ENCODE measurements at regions not wholly inside any gene's neighbourhood (a gene's known extent, or its start where the extent isn't known, plus 50 kb on each side); places are given as distances from the start of the nearest gene placed in this dataset.

- Histone ChIP-seq H3F3A (ENCODE audit: insufficient read depth, low read length, poor library complexity, severe bottlenecking) (no peaks in the 10 kb centered on the region), H3K36me3 (ENCODE audit: insufficient read depth, low read length) (no peaks in the 10 kb centered on the region), H4K20me1 (ENCODE audit: insufficient read depth) (no peaks in the 10 kb centered on the region), H2AFZ (ENCODE audit: low read depth, low read length) (no peak overlapping the region), H3K9ac (ENCODE audit: low read length) (no peak overlapping the region), H3K9me3 (ENCODE audit: low read length) (no peaks in the 10 kb centered on the region), H3K79me2 (replicated peaks; ENCODE audit: insufficient read depth, low read length) (no peaks in the 10 kb centered on the region), H3K9me2 (ENCODE audit: insufficient read depth, low read length) (no peaks in the 10 kb centered on the region), H3K27me3 (ENCODE audit: insufficient read depth, low read depth, low read length) (no peaks in the 10 kb centered on the region), H3K4me2 (ENCODE audit: low read length) (no peak overlapping the region), H3K4me3 (ENCODE audit: low read length) (no peak overlapping the region), H3K27ac (ENCODE audit: low read length) (no peak overlapping the region)
- TF ChIP-seq MXI1 (conservative IDR thresholded peaks at IDR 0.05; ENCODE audit: poor library complexity, severe bottlenecking): no peak
- TF ChIP-seq EZH2 (IDR thresholded peaks at IDR 0.05; ENCODE audit: borderline replicate concordance, insufficient read depth, low read length, poor library complexity, severe bottlenecking): no peak
- TF ChIP-seq CTCF (IDR thresholded peaks at IDR 0.05; ENCODE audit: poor library complexity, severe bottlenecking): no peak
- TF ChIP-seq TAF1 (IDR thresholded peaks at IDR 0.05; ENCODE audit: low read depth): no peak
- no peak for TF ChIP-seq REST (IDR thresholded peaks at IDR 0.05; ENCODE audit: borderline replicate concordance)
- TF ChIP-seq RAD21 (conservative IDR thresholded peaks at IDR 0.05): no peak
These were observed 71.9 kb upstream of the DUSP5 start for GRCh38 chr10:110425684-110426293.

GRCh38 chr10:110426294-110427181 lies 71.2 kb upstream of the DUSP5 start:
- no peak overlapping the region for H3K4me2 ChIP-seq (ENCODE audit: low read length)
- no peak overlapping the region for H3K4me3 ChIP-seq (ENCODE audit: low read length)
- H4K20me1 ChIP-seq (ENCODE audit: insufficient read depth): no peaks in the 10 kb centered on the region
- no peaks in the 10 kb centered on the region for H3K9me2 ChIP-seq (ENCODE audit: insufficient read depth, low read length)
- H3F3A ChIP-seq (ENCODE audit: insufficient read depth, low read length, poor library complexity, severe bottlenecking): no peaks in the 10 kb centered on the region
- H3K9ac ChIP-seq (ENCODE audit: low read length): no peak overlapping the region
- H3K9me3 ChIP-seq (ENCODE audit: low read length): no peaks in the 10 kb centered on the region
- H2AFZ ChIP-seq (ENCODE audit: low read depth, low read length): no peak overlapping the region
- TF ChIP-seq RAD21 (conservative IDR thresholded peaks at IDR 0.05) (no peak), EZH2 (IDR thresholded peaks at IDR 0.05; ENCODE audit: borderline replicate concordance, insufficient read depth, low read length, poor library complexity, severe bottlenecking) (no peak), MXI1 (conservative IDR thresholded peaks at IDR 0.05; ENCODE audit: poor library complexity, severe bottlenecking) (no peak), TAF1 (IDR thresholded peaks at IDR 0.05; ENCODE audit: low read depth) (no peak)
- H3K27me3 ChIP-seq (ENCODE audit: insufficient read depth, low read depth, low read length): no peaks in the 10 kb centered on the region
- no peaks in the 10 kb centered on the region for H3K79me2 ChIP-seq (replicated peaks; ENCODE audit: insufficient read depth, low read length)
- H3K36me3 ChIP-seq (ENCODE audit: insufficient read depth, low read length): no peaks in the 10 kb centered on the region
- no peak overlapping the region for H3K27ac ChIP-seq (ENCODE audit: low read length)

Measured in neural cell (in vitro differentiated cells).